CD4-positive, alpha-beta T cell treated with Interleukin-21 for 1 hour (primary cell): ENCODE measurements at regions not wholly inside any gene's neighbourhood (a gene's known extent, or its start where the extent isn't known, plus 50 kb on each side); places are given as distances from the start of the nearest gene placed in this dataset.

Experiments used
- DNase-seq: peaks from one replicate; pipeline ENCODE4 v3.0.0-alpha.2; 2020

GRCh38 chr2:136448986-136449780 lies 316.2 kb upstream of the THSD7B start:
- no peak for DNase-seq

- DNase-seq, result no peak
Measured at GRCh38 chr2:136448432-136448831, 316.9 kb upstream of the THSD7B start.

GRCh38 chr2:136444323-136444722 lies 321.0 kb upstream of the THSD7B start:
- no peak for DNase-seq

GRCh38 chr2:136443661-136444060 lies 321.7 kb upstream of the THSD7B start:
- DNase-seq, result no peak

GRCh38 chr2:136441979-136442714 lies 323.2 kb upstream of the THSD7B start:
- DNase-seq, result no peak

- no peak for DNase-seq
Measured at GRCh38 chr2:136439064-136439676, 321.2 kb upstream of the CXCR4 start.

GRCh38 chr2:136437461-136437860 lies 319.5 kb upstream of the CXCR4 start:
- DNase-seq, result no peak

- DNase-seq, result no peak
Measured at GRCh38 chr2:136436936-136437335, 319.0 kb upstream of the CXCR4 start.

- DNase-seq, result no peak
Measured at GRCh38 chr2:136434251-136434715, 316.3 kb upstream of the CXCR4 start.

- no peak for DNase-seq
Measured at GRCh38 chr2:136433261-136433660, 315.3 kb upstream of the CXCR4 start.

GRCh38 chr2:136424112-136424511 lies 306.2 kb upstream of the CXCR4 start:
- peak; percentile 28 for DNase-seq

- DNase-seq, result peak; percentile 78
Measured at GRCh38 chr2:136423516-136423996, 305.6 kb upstream of the CXCR4 start.

- DNase-seq, result no peak
Measured at GRCh38 chr2:136422512-136422911, 304.6 kb upstream of the CXCR4 start.

GRCh38 chr2:136420346-136420745 lies 302.4 kb upstream of the CXCR4 start:
- DNase-seq, result no peak

- no peak for DNase-seq
Measured at GRCh38 chr2:136411946-136412345, 294.0 kb upstream of the CXCR4 start.

GRCh38 chr2:136410673-136411072 lies 292.7 kb upstream of the CXCR4 start:
- no peak for DNase-seq

GRCh38 chr2:136408795-136409194 lies 290.8 kb upstream of the CXCR4 start:
- DNase-seq, result no peak

- DNase-seq, result no peak
Measured at GRCh38 chr2:136407952-136408318, 290.0 kb upstream of the CXCR4 start.

GRCh38 chr2:136407117-136407951 lies 289.4 kb upstream of the CXCR4 start:
- DNase-seq, result no peak

GRCh38 chr2:136404925-136405324 lies 287.0 kb upstream of the CXCR4 start:
- DNase-seq, result no peak

- no peak for DNase-seq
Measured at GRCh38 chr2:136404176-136404575, 286.2 kb upstream of the CXCR4 start.

- DNase-seq, result no peak
Measured at GRCh38 chr2:136402281-136402680, 284.3 kb upstream of the CXCR4 start.
